ENCODE measurements at regions not wholly inside any gene's neighbourhood (a gene's known extent, or its start where the extent isn't known, plus 50 kb on each side); places are given as distances from the start of the nearest gene placed in this dataset.

DNA sequence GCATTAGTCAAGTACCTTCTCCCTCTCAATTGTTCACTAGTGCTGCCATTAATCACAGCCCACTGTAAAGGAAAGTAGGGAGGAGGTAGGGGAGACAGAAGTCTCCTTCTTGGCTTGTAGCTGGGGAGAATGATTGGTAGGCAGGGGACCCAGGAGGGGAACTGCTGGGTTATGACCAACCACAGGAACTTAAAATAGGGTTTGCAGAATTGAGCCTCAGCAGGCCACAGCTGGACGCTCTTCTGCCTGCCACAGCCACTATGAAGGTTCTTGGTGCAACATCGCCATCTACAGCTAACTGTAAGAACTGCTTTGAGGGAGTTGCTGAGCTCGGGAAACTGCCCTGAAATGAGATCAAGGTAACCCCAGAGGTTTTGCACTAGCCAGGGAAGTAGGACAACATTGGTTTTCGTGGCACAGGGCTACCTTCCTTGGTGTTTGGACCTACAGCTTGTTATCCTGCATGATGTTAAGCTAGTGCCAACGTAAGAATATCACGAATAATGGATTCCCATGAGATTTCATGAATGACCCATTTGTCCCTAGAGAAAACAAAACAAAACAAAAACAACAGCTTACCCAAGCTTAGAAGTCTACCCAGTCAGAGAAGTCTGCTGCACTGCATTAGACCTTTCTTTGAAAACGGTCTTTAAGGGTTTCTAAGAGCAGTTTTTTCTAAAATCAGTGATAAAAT is 787.1 kb upstream of the API5 start:
- TF ChIP-seq, protein P1, sequence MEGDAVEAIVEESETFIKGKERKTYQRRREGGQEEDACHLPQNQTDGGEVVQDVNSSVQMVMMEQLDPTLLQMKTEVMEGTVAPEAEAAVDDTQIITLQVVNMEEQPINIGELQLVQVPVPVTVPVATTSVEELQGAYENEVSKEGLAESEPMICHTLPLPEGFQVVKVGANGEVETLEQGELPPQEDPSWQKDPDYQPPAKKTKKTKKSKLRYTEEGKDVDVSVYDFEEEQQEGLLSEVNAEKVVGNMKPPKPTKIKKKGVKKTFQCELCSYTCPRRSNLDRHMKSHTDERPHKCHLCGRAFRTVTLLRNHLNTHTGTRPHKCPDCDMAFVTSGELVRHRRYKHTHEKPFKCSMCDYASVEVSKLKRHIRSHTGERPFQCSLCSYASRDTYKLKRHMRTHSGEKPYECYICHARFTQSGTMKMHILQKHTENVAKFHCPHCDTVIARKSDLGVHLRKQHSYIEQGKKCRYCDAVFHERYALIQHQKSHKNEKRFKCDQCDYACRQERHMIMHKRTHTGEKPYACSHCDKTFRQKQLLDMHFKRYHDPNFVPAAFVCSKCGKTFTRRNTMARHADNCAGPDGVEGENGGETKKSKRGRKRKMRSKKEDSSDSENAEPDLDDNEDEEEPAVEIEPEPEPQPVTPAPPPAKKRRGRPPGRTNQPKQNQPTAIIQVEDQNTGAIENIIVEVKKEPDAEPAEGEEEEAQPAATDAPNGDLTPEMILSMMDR (IDR thresholded peaks at IDR 0.05; ENCODE audit: borderline replicate concordance, extremely low read depth, low read length, poor library complexity, severe bottlenecking): peak; percentile 85
- TF ChIP-seq EZH2 (IDR thresholded peaks at IDR 0.05; ENCODE audit: borderline replicate concordance, low read depth, low read length, severe bottlenecking): no peak

Measured in DND-41 (cell line).